ENCODE measurements at regions not wholly inside any gene's neighbourhood (a gene's known extent, or its start where the extent isn't known, plus 50 kb on each side); places are given as distances from the start of the nearest gene placed in this dataset.

GRCh38 chr1:181259026-181259745 lies 170.7 kb downstream of the IER5 start:
- no peak overlapping the region for H3K4me3 ChIP-seq (ENCODE audit: low read length)
- no peak for TF ChIP-seq CTCF (conservative IDR thresholded peaks at IDR 0.05; ENCODE audit: low read depth, low read length)
- no peak for DNase-seq (ENCODE audit: low read depth)

DNA sequence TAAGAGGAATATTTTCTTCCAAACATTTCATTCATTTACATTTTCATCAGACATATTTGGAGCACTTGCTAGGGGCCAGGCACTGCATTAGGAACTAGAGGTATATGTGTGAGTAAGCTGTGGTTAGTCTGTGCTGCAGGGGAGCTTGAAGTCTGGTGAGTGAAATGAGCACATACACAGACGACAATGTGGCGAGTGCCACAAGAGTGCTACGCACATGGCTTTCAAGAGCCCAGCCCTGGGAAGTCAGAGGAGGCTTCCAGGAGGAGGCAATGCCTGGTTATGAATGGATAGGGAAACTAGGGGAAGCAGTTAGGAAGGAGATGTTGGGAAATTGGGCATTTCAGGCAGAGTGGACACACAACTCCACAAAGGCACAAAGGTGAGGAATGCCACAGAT lies 171.8 kb downstream of the IER5 start:
- DNase-seq (ENCODE audit: low read depth) = no peak
- no peak overlapping the region for H3K4me3 ChIP-seq (ENCODE audit: low read length)
- no peak for TF ChIP-seq CTCF (conservative IDR thresholded peaks at IDR 0.05; ENCODE audit: low read depth, low read length)

DNA sequence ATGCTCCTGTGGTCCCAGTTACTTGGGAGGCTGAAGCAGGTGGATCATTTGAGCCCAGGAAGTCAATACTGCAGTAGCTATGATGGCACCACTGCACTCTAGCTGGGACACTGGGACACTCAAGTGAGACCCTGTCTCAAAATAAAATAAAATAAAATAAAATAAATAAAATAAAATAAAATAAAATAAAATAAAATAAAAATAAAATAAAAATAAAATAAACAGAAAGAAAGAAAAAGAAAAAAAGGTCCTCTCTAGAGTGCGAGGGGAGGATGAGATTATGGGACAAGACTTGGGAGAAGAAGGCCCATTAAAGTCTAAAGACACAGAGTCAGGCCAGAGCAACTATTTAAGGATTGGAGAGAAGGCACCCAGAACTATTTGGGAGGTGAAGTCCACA lies 172.5 kb downstream of the IER5 start:
- TF ChIP-seq CTCF (conservative IDR thresholded peaks at IDR 0.05; ENCODE audit: low read depth, low read length) = no peak
- DNase-seq (ENCODE audit: low read depth) = no peak
- H3K4me3 ChIP-seq (ENCODE audit: low read length) = no peak overlapping the region

GRCh38 chr1:181262069-181262468 lies 173.6 kb downstream of the IER5 start:
- TF ChIP-seq CTCF (conservative IDR thresholded peaks at IDR 0.05; ENCODE audit: low read depth, low read length) = no peak
- DNase-seq (ENCODE audit: low read depth) = no peak
- no peak overlapping the region for H3K4me3 ChIP-seq (ENCODE audit: low read length)

DNA sequence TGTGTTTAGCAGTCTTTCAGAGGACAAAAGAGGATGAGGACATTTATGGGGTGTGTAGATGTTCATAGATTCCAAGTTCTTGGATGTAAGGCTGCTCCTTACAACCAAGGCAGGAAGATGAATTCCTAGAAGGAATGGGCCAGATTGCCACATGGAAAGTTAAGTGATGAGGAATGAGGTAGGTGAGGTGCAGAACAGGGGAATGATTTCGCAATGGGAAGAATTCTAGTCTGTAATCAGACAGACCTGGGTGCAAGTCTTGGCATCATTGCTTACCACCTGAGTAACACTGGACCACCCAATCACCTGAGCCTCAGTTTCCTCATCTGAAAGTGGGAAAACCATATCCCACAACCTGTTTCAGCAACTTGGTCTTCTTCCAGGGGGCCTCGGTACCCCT lies 174.9 kb downstream of the IER5 start:
- no peak for DNase-seq (ENCODE audit: low read depth)
- H3K4me3 ChIP-seq (ENCODE audit: low read length) = no peak overlapping the region
- no peak for TF ChIP-seq CTCF (conservative IDR thresholded peaks at IDR 0.05; ENCODE audit: low read depth, low read length)

GRCh38 chr1:181264821-181265220 lies 176.3 kb downstream of the IER5 start:
- TF ChIP-seq CTCF (conservative IDR thresholded peaks at IDR 0.05; ENCODE audit: low read depth, low read length) = no peak
- DNase-seq (ENCODE audit: low read depth) = no peak
- H3K4me3 ChIP-seq (ENCODE audit: low read length) = no peak overlapping the region

GRCh38 chr1:181284978-181285377 lies 196.5 kb downstream of the IER5 start:
- no peak overlapping the region for H3K4me3 ChIP-seq (ENCODE audit: low read length)
- no peak for TF ChIP-seq CTCF (conservative IDR thresholded peaks at IDR 0.05; ENCODE audit: low read depth, low read length)
- DNase-seq (ENCODE audit: low read depth) = no peak

Data from retinal pigment epithelial cell (primary cell).